Sciatic nerve (tissue), 2 donors: ENCODE measurements at regions not wholly inside any gene's neighbourhood (a gene's known extent, or its start where the extent isn't known, plus 50 kb on each side); places are given as distances from the start of the nearest gene placed in this dataset.
"Not testable (repeated sequence)": the region's sequence is repeated elsewhere in the genome, so short reads cannot be mapped to it uniquely, and the experiment has no call there.

Source experiments
- ATAC-seq: fragments of 200-7000 bp; cut with Tn5 transposase; one replicate; pipeline ENCODE4 v1.9.1; 2020; ENCODE audit warnings: mild to moderate bottlenecking, moderate library complexity
- DNase-seq: peaks from one replicate; pipeline ENCODE4 v3.0.0-alpha.2; 2020; ENCODE audit warnings: low spot score
- intact Hi-C: fragments of 100-400 bp; cut with DNase I; formaldehyde crosslinking; loops from one replicate; pipeline ENCODE4 v1.14.2; 2022
- donor health status: DM: no; HTN: no; CAD: no.
- donor health status: DM: no; HTN: no; CAD: no.

- DNase-seq (no peak), ATAC-seq (no peak)
- intact Hi-C loops, result loop anchor here (5.0 kb wide), 1 partner anchor 1824 kb away; no protein-coding TSS in a partner anchor
These were observed 1015.8 kb upstream of the EPHA6 start for GRCh38 chr3:95798628-95799027.

DNA sequence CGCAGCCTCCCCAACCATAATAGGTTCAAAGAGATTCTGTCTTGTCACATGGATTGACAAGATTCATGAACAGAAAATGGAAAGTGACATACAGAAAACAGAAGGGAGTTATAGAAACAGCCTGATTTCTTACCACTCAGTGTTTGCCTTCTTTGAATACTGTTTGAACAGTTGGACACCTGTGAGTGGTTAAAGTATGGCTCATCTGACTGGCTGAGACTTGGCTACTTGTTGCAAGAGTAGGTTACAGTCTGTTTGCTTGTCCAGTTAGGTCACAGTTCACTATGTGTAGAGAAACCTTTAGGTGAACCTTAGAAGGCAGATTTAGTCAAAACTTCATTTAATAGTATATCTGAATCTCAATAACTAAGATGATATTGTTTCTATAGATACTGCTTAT lies 1003.9 kb upstream of the EPHA6 start:
- DNase-seq (no peak), ATAC-seq (no peak)
- intact Hi-C loops, result no loop called here

- intact Hi-C loops, result no loop called here
- no peak for DNase-seq
- ATAC-seq, result no peak
These were observed 1001.1 kb upstream of the EPHA6 start for GRCh38 chr3:95813244-95813643.

DNA sequence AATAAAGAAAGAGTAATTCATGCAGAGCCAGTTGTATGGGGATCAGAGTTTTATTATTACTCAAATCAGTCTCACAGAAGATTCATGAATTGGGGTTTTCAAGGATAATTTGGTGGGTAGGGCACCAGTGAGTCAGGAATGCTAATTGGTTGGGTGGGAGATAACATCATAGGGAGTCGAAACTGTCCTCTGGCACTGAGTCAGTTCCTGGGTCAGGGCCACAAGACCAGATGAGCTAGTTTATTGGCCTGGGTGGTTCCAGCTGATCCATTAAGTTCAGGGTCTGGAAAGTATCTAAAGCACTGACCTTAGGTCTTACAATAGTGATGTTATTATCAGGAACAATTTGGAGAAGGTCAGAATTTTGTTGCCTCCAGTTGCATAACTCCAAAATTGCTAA lies 998.6 kb upstream of the EPHA6 start:
- DNase-seq (no peak), ATAC-seq (no peak)
- intact Hi-C loops, result no loop called here

DNA sequence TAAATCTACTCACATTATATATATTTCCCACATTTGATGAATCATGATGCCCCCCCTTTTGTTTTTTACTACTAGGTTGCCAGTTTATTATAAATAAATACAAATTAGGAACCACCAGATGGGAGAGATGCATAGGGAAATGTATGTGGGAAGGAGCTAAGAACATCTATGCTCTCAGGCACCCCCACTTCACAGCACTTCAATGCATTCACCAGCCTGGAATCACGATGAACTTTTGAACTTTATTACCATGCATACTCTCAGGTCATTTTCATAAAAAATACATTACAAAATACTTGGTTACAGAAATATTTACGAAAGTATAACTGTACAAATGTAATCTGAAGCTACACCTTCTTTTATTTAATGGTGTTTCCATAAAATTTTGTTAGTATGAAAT lies 988.0 kb upstream of the EPHA6 start:
- intact Hi-C loops, result no loop called here
- DNase-seq (no peak), ATAC-seq (no peak)

GRCh38 chr3:95832146-95832545 lies 982.2 kb upstream of the EPHA6 start:
- DNase-seq (no peak), ATAC-seq (no peak)
- intact Hi-C loops, result no loop called here

DNA sequence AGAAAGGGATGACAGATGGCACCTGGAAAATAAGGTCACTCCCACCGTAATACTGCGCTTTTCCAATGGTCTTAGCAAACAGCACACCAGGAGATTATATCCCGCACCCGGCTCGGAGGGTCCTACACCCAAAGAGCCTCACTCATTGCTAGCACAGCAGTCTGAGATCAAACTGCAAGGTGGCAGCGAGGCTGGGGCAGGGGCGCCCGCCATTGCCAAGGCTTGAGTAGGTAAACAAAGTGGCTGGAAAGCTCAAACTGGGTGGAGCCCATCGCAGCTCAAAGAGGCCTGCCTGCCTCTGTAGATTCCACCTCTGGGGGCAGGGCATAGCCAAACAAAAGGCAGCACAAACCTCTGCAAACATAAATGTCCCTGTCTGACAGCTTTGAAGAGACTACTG lies 953.8 kb upstream of the EPHA6 start:
- ATAC-seq, intact Hi-C loops, DNase-seq: not testable (repeated sequence)

DNA sequence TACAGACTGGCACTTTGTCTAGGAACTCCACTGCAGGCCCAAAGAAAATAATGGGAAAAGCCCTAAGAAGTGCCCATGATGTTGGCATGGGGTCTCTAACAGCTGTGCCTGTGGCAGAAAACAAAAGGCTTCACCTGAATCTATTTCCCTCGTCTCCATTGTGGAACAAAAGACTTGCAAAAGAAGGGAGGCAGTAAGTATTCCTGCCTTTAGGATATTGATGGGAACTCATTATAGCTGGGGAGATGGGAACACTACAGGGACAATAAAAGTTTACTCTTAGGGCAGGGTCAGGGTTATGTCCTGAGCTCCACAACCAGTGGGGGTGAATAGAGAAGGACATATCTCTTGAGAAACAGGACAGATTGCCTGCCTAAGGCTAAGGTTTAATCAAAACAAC lies 930.6 kb upstream of the EPHA6 start:
- DNase-seq (no peak), ATAC-seq (no peak)
- intact Hi-C loops, result no loop called here

DNA sequence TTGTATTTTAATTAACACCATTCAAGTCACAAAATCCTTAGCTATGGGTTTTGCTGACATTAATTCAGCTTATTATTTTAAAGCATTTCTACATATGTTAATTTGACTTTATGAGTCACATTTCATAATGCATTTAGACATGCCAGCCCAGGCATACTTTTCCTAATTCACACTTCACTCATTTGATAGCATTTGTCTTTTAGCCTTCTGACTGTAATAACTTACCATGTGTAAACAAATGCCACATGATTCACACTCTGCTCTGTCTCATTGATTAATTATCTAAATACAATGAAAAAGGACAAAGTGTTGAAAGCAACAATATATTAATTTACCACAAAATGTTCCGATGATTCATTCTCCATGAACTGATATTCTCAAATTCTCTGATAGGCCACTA lies 927.8 kb upstream of the EPHA6 start:
- intact Hi-C loops, result no loop called here
- DNase-seq, result no peak
- ATAC-seq, result no peak

- no peak for DNase-seq
- no peak for ATAC-seq
- intact Hi-C loops, result no loop called here
These were observed 927.3 kb upstream of the EPHA6 start for GRCh38 chr3:95887114-95887513.

GRCh38 chr3:95894820-95895219 lies 919.6 kb upstream of the EPHA6 start:
- no peak for DNase-seq
- no peak for ATAC-seq
- intact Hi-C loops, result no loop called here

DNA sequence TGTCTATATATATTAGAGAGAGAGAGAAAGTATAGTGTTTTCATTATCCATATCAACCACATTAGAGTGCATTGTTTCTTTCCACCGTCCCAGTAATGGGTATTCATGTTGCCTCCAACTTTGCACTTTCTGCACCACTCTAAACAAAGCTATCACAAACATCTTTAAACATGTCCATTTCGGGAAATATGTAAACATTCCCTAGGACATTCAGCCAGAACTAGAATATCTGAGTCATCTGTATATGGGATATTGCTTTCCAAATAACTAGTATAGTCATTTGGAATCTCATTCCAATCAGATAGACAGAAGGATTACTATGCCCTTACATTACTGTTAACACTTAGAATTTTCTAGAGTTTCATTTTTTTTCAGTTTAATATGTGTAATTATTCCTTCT lies 914.9 kb upstream of the EPHA6 start:
- DNase-seq (no peak), ATAC-seq (no peak)
- intact Hi-C loops, result no loop called here

DNA sequence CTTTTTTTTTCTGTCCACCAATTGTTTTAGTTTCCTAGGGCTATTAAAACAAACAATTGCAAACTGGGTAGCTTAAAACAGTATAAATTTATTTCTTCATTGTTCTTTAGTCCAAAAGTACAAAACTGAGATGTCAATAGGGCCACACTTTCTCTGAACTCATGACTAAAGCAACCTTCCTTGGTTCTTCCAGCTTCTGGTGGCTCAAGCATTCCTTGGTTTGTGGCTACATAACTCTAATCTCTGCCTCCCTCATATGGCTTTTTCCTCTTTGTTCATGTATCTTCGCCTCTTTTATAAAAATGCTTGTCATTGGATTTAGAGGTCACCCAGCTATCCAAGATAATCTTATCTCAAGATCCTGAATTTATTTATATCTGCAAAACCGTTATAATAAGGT lies 914.5 kb upstream of the EPHA6 start:
- intact Hi-C loops, result no loop called here
- ATAC-seq, result no peak
- DNase-seq, result no peak

- ATAC-seq (no peak), DNase-seq (no peak)
- intact Hi-C loops, result no loop called here
These were observed 912.4 kb upstream of the EPHA6 start for GRCh38 chr3:95901948-95902347.

DNA sequence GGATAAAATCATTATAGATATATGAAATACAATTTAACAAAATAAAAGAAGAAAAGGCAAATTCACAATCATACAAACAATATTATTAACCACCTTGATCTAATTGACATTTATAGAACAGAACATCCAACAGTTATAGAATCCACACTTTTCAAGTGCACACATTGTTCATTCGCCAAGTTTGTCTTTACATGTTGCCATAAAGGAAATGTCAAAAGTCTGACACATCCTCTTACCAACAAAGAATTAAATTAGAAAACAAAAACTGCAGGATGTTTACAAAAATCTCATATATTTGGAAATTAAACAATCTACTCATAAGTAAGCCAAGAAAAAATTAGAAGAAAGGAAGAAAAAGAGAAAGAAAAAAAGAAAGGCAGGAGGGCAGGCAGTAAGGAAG lies 909.2 kb upstream of the EPHA6 start:
- ATAC-seq (no peak), DNase-seq (no peak)
- intact Hi-C loops, result no loop called here

DNA sequence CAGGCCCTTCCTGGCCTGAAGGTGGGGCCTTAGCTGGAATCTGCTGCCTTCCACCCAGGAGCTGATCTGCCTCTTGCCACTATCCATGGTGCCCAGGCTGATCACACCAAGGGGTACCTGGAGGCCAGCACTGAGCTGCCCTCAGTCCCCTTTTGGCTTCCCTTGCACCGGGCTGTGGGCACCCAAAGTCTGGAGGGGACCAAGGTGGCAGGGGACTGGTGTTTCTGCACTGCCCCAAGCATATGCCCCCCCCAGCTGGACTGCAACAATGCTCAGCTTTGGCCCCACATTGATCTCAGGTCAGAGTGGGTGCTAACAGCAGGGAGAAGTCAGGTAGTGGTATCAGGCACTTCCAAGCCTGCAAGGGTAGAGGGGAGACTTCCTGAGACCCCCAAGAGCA lies 902.6 kb upstream of the EPHA6 start:
- ATAC-seq, result peak; percentile 39
- no peak for DNase-seq
- intact Hi-C loops, result no loop called here

DNA sequence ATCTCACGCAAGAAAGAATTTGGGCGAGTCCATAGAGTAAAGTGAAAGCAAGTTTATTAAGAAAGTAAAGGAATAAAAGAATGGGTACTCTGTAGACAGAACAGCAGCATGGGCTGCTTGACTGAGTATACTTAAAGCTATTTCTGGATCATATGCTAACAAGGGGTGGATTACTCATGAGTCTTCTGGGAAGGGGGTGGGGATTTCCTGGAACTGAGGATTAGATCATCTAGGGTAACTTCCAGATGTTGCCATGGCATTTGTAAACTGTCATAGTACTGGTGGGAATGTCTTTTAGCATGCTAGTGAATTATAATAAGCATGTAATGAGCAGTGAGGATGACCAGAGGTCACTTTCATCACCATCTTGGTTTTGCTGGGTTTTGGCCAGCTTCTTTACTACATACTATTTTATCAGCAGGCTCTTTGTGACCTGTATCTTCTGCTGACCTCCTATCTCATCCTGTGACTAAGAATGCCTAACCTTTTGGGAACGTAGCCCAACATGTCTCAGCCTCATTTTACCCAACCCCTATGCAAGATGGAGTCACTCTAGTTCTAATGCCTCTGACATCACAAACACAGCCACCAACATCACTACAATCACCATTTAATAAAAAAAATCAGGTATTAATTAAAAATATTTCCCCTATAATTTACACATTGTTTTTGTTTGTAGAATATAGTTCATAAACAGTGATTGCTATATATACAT lies 890.7 kb upstream of the EPHA6 start:
- intact Hi-C loops, result no loop called here
- peak; percentile 82 for ATAC-seq
- no peak for DNase-seq

- ATAC-seq, result no peak
- no peak for DNase-seq
- intact Hi-C loops, result no loop called here
These were observed 887.4 kb upstream of the EPHA6 start for GRCh38 chr3:95926904-95927501.

GRCh38 chr3:95934181-95934580 lies 880.2 kb upstream of the EPHA6 start:
- DNase-seq (no peak), ATAC-seq (no peak)
- intact Hi-C loops, result no loop called here

DNA sequence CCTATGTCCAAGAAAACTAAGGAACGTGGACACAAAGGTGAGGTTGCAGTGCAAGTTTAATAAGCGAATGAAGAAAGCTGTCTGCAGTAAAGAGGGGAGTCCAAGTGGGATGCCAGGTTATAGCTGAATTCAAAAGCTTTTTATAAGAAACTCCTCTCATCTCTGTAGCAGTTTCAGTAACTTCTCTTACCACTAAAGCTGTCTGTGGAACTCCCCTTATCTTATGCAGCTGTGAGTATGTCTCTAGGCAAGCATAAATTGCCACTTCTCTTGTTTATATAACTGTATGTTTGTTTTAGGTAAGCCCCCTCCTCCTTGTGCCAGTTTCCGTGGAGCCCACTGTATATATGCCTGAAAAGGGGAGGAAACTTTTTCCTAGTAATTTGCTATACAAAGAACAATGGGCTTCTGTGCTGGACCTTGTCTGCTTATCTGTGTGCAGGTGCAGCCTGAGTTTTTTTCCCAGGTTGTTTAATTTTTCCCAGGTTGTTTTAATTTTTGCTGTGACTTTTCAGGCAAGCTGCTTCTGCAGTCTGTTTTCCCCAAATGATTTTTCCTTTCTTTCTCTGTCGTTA lies 875.1 kb upstream of the EPHA6 start:
- no peak for DNase-seq
- intact Hi-C loops, result no loop called here
- no peak for ATAC-seq
